ENCODE measurements at regions not wholly inside any gene's neighbourhood (a gene's known extent, or its start where the extent isn't known, plus 50 kb on each side); places are given as distances from the start of the nearest gene placed in this dataset.

DNA sequence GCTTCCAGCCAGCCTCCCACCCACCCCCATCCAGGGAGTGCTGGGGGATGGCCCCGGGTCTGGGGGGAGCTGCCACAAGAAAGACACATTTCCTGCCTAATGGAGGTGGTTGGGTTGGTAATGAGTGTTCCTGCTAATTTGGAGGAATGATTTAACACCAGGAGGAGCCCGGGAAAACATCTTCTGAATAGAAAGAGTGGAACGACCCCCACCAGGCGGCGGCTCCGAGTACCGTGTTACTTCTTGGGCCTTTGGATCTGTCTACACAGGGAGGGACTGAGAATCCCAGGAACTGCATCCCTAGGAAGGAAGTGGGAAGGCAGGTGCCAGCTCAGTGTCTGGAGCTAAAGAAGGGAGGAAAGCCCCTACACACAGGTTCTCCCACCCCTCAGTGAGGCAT lies 64.6 kb downstream of the TSPAN17 start:
- DNase-seq (ENCODE audit: low spot score) = no peak

DNA sequence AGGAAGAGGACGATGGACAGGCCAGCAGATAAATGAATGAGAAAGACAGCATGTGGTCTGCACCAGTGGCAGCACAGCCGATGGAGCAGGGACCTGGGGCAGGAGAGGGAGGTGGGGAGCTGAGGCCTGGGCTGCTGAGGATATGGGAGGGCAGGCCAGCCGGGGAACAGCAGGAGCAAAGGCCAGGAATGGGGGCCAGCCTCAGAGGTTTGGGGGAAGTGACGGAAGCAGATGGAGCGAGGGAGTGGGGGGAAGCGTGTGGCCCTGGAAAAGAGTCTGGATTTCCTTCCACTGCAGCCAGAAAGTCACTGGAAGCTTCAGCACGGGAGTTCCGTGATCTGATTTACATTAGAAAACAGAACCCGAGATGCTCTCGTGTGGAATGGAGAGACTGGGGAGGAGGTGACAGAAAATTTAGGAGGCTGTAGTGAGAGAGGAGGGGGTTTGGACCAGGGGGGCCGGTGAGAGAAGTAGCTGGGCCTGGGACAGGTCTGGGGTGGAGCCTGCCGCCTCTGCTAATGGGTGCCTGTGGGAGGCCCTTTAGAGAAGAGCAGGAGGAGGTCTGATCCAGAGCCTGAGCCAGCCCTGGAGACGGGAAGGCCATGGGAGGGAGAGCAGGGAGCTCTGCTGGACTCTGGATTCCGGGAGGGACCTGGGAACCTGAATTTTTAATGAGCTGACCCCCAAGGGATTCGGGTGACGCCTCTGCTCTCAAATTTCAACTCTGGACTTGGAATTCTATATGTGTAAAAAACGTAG lies 65.4 kb downstream of the TSPAN17 start:
- no peak for DNase-seq (ENCODE audit: low spot score)

DNA sequence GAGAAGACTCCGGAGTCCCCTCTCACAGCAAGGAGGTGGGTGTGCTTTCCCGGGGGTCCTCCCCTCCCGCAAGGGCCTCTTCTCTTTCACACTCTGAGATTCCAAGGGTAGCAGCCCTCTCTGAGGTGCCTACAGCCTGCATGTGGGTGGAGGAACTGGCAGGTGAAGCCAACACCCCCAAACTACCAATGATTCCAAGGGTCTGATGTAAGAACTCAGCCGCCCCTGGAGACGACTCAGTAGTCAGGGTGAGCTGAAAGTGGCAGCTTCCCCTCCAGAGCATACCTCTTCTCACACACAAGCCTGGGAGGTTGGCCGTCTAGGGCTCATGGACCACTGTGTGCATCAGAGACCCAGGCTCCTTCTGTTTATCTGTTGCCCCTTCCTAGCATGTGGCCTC lies 66.1 kb downstream of the TSPAN17 start:
- DNase-seq (ENCODE audit: low spot score) = no peak

DNA sequence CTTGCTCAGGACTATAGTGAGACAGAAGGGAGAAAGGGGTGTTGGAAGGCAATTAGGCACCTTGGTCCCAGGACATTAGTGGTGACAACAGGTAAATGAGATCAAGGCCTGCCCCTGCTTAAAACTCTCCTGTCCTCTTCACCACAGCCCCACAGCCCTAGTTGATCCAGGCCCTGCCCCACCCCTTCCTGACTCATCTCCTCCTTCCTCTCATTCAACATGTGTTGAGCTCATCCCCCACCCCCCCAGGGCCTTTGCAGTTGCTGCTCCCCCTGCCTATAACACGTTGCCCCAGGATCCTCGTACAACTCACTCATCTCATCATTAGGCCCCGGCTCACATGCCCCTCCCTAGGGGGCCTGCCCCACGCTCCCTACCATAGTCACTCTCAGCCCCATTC lies 66.8 kb downstream of the TSPAN17 start:
- no peak for DNase-seq (ENCODE audit: low spot score)

DNA sequence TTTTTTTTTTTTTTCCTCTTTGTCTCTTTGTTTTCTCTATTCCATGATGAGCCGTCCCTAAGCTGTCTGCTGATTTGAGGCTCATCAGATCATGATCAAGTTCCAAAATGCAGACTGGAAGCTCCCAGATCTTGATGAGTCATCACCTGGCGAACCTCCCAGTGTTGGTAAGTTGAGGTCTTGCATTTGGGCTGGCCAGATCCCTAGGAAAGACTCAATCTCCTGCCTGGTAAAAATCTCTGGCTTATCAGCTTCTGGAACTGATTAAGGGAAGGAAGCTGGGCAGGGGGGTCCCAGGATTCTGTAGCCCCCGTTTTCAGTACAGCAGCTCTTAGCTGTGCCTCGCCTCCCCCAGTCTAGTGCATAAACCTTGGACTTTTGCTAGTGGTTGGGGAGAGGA lies 69.0 kb downstream of the TSPAN17 start:
- peak; percentile 74 for DNase-seq (ENCODE audit: low spot score)

DNA sequence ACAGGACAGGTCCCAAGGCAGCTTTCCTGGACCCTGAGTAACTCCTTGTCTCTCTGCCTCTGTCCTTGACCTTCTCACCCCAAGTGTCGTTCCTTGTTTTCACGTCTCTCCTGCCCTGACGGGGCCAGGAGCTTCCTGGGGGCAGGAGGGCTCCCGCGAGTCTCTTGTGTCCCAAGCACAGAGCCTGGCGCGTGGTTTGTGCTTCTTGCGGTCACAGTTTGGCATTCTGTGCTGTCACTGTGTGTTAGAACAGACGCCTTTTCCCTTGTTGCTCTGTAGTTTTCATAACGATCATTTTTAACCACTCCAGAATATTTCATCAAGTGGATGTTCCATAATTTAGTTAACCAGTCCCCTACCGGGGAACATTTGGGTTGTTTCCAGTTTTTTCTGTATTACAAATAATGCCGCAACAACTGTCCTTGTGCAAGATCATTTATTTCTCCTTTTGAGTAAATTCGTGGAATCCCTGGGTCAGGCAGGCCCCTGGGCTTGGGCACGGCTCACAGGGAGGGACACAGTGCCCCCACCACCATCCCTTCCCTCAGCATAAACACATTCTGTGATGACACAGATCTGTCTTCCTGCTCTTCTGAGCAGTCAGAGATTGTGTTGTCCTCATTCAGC lies 71.9 kb downstream of the TSPAN17 start:
- DNase-seq (ENCODE audit: low spot score) = no peak

DNA sequence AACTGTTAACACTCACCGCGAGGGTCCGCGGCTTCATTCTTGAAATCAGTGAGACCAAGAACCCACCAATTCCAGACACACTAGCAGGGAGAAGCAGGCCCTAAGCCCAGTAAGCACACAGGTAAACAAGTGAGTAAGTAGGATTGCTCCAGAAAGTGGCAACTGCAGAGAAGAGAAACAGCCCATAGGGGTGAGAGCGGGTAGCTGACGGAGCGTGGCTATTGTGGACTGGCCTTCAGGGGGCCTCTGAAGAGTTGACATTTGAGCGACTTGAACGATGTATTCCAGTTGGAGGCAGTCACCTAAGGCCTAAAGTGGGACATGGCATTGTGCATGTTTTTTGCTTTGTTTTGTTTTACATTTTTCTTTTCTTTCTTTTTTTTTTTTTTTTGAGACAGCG lies 74.2 kb downstream of the TSPAN17 start:
- no peak for DNase-seq (ENCODE audit: low spot score)

DNA sequence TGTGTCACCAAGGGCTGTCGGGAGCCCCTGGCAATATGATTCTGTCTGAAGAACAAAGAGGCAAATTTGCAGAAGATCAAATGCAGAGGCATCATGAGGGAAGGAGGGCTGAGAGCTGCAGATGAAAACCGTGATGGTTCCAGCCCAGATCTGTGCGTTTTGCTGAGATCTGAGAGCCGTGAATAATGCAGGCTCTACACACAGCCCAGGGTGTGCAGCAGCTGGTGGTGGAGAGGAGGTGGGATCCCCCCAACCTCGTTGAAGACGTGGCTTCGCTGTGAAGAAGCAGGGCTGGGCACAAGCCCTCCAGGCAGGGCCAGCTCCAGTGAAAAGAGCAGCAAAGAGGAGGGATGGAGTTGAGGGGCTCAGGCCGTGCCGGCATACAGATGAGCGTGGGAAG lies 75.5 kb downstream of the TSPAN17 start:
- no peak for DNase-seq (ENCODE audit: low spot score)

DNA sequence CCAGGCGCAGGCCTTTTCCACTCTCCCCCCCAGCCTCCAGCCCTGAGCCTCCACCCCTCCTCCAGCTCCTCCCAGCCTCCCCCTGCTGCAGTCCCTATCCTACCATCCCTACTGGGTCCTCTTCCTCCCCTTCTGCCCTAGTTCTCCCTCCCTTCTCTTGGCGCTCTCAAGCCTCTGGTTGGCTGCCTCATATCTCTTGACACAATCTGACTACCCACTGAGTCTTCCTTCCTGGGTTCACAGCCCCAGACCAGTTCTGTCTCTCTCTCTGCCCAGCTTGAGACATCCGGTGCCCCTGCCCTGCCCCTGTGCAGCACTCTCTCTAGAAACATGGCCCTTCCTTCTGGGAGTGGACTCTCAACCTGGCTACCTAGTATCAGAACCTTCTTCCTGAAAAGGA lies 76.2 kb downstream of the TSPAN17 start:
- DNase-seq (ENCODE audit: low spot score) = no peak

DNA sequence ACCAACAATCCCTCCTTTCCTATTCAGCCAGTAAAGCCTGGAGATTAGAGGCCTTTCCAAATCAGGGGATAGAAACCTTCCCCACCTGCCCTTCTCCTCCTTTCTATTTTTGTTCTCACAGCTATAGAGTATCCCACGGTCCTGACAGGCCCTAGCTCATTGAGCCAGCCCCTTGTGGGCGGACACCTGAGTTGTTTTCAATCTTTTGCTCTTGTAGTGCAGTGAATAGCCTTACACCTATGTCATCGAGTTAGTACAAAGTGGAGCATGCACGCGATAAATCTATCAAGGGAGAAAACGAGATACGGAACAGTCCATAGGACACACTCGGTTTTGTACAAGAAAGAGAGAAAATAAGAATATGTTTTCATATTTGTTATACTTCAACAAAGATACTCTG lies 77.2 kb downstream of the TSPAN17 start:
- no peak for DNase-seq (ENCODE audit: low spot score)

DNA sequence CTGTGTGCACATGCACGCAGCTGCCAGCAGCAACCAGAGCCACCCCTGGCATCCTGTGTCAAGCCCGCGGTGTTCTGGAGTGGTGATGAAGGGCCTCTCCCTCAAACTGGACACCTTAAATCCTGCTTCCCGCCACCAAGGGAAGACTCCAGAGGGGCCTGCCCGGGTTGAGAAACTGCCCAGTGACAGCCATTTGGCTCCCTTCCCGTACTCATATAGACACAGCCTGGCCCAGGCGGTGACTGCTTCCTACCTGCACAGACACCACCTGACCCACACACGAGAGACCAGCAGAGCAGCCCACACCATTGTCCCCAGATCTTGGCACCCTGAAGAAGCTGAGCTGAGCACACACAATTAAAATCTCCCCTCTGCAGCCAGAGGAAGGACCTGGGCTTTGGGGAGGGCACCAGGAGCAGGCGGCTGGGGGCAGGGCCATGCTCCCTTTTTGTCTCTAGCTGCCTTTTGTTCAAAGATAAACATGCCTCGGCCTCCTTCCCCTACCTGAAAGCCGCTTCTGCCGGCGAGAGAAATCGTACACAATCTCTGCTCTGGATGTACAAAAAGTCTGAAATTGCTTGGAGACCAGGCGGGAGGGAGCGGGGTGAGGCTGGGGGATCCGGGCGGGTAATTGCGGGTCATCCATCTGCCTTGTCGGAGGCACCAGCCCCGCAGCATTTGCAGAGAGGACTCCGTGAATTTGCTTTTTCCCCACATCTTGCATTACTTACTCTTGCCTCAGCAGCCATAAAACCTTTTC lies 78.4 kb downstream of the TSPAN17 start:
- no peak for DNase-seq (ENCODE audit: low spot score)

DNA sequence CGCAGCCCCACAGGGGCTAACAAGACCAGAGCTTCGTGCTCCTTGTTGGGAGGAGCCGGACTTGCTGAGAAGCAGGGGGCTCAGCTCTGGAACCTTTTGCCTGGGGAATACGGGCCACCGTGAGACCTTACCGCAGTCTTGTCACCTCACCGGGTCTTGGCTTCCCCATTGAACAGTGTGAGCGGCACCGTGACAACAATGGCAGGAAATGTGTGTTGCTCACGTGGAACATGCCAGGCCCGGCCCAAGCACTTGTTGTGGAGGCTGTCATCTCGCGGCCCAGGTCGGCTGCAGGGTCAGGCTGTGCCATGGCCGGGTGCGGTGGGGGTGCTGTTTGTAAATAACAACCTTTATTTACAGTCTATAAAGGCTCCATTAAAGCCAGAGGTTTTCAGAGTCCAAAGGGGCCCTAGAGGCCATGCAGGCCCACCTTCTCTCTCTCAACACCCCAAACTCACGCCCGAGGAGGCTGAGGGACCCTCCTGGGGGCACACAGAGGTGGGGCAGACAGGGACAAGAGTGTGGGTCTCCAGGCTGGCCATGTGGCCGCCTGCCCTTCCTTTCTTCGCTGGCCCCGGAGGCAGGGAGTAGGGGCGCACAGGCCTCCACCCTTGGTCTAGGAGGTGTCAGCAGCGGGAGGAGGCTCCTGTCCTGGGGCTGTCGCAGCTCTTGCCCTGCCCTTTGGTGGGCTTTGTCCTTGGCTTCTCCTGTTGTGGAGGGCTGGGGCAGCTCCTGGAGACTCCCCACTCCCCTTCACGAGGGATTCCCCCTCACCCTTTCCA lies 79.7 kb downstream of the TSPAN17 start:
- no peak for DNase-seq (ENCODE audit: low spot score)

DNA sequence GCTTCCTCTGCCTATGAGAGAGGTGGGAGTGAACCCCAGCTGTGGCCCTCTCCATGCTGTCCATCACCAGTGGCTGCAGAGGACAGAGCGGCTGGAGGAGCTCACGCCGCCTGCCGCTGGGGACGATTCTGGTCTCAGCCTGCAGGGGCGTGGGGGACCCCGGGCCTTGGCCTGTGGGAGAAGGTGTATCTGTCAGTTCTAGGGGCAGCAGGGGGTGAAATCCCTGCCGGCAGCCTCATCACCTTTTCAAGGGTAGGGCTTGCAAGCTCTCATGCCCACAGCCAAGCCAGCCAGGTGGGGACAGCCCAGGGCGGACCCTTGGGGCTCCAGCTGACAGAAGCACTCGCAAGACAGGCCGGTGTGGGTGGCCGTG lies 80.2 kb downstream of the TSPAN17 start:
- no peak for DNase-seq (ENCODE audit: low spot score)

DNA sequence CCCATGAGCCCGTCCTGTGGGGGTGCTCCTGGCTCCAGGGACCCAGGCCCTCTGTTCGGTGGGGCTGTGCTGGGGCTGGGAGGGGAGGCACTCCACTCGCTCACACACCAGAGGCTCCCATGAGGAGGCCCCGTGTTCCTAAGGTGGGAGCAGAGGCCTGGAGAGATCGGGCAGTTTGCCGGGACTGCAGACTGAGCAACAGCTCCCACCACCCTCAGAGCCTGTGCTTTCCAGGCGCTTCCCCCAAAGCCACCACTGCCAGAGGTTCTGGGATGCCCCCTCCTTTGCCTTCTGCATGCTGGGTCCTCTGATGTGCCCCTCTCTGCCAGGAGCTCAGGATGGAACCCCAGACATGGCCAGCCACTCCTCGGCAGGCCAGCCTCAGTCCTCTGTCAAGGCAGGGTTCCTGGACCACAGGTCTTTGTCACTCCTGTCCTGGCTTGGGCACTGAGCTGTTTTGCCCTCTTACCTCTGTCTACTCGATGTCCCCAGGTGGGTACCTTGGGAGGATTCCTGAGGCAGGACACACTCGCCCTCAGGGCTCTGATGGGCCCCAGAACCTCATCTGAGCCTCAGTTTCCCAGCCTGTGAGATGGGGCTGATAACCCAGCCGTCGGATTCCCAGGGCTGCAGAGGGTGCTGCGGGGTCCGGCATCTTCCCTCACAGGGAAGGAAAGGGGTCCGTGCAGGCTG lies 80.8 kb downstream of the TSPAN17 start:
- DNase-seq (ENCODE audit: low spot score) = no peak

DNA sequence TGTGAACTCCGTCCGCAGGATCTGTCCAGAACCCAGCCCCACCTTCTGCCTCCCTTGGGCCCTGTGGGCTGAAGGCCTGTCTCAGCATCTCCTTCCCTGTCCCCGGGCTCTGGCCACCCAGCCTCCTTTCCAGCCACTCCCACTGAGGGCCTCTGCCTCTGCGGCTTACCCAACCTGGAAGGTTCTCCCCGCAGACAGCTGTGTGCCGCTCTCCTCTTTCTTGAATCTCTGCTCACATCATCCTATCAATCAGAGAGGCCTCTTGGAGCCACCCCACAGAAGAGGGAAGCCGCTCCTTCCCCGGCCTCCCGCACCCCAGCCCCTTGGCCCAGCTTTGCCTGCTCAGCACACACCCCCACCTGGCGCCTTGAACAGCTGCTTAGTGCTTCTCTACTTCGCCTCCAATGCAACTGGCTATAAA lies 81.5 kb upstream of the UNC5A start:
- DNase-seq (ENCODE audit: low spot score) = no peak

DNA sequence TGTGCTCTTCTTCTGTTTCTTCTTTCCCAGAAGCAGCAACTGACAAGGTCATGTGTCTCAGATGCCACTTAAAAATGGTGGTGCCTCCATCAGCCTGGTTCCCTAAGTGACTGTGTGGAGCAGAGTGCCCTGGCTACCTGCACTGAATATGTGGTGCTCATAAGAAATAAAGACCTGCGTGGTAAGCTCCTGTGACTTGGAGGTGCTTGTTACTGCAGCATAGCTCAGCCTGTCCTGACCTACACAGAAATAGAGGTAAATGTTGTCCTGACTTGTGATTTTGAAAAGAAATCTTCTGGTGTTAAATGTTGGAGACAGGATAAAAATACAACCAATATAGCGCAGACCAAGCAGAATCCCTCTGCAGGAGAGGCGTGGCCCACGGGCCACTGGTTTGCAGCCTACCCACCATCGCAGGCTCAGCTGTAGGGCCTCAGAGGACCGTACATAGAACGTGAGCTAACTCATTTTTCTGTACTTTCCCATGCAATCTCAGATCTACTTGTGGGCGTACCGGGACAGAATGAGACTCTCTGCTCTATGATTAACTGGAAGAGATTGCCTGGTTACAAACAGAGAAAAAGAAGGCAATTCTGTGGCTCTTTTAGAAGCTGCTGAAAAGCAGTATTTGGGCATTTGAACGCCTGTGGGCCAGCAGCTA lies 79.4 kb upstream of the UNC5A start:
- DNase-seq (ENCODE audit: low spot score) = no peak

DNA sequence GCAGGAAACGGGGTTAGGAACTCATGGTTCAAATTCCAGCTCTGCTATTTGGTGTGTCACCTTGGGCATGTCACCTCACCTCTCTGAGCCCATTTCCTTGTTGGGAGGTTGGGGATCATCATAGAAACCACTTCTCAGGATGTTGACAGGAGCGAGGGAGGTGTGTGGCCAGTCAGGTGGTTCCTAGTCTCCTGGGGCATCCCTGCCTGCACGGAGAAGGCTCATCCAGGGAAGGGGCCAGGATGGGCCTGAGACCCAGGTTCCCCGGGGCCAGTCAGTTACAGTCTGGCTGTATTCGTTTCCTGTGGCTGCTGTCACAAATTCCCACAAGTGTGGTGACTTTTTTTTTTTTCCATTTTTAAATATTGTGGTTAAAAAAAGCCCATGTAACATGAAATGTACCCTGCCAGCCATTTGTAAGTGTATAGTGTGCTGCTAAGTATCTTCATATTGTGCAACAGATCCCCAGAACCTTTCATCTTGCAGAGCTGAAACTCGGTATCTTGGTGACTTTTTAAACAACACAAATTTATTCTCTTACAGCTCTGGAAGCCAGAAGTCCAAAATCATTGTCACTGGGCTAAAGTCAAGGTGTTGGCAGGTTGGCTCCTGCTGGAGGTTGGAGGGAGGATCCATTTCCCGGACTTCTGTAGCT lies 78.7 kb upstream of the UNC5A start:
- no peak for DNase-seq (ENCODE audit: low spot score)

DNA sequence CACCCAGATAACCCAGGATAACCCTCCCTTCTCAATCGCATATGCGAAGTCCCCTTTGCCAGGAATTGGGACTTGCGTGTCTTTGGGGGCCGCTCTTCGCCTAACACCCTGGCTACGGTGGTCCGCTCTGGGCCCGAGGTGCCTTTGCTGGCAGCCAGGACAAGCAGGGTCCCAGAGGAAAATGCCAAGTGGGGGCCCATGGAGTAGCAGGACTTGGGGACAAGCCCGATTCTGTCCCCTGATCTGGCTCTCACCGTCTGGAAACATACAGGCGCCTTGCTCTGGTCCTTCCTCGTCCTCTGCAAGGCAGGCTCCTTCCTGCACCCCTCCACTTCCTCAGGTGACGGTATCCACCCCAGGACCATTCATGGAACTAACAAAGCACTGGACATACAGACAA lies 78.1 kb upstream of the UNC5A start:
- no peak for DNase-seq (ENCODE audit: low spot score)

DNA sequence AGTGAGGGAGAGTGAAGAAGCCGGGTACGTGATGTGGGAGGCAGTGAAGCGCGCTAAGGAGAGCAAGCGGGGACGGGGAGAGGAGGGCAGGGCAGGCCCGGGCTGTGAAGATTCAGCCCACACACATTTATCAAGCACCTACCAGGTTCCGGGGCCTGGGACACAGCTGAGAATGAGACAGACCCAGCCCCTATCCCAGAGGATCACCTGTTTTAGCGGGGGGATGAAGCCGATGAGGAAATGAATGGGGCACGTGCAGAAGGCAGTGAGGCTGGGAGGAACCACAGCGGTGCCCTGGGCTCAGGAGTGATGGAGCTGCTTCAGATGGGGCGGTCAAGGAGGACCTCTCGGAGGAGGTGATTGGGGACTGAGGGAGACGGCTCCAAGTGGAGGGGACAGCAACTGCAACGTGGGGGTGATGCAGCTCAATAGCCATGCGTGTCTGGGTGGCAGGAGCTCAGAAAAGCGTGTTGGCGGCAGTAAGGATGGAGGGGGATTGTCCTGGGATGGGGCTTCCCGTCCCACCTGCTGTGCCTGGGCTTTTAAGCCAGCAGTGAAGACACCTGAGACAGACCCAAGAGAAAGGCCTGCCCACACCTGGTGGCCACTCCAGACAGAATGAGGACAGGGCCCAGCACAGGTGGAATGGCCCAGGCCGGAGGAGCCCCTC lies 77.5 kb upstream of the UNC5A start:
- no peak for DNase-seq (ENCODE audit: low spot score)

Measured in umbilical cord (tissue), 1 donor.